Right lobe of liver (tissue), 4 donors: ENCODE measurements at regions not wholly inside any gene's neighbourhood (a gene's known extent, or its start where the extent isn't known, plus 50 kb on each side); places are given as distances from the start of the nearest gene placed in this dataset.

ENCODE experiments used
- CTCF ChIP-seq, 4 donors: fragments of 200-600 bp in 3 of 4; fragments of 450-650 bp in 1 of 4; IDR thresholded peaks; one replicate each; pipeline versions ENCODE4 v1.5.1 to v1.8.0; 2016 to 2022; ENCODE audit warnings: antibody characterized with exemption in 4 of 4, mild to moderate bottlenecking in 2 of 4
- POLR2A ChIP-seq: fragments of 450-650 bp; IDR thresholded peaks from one replicate; pipeline ENCODE4 v1.6.1; 2017; ENCODE audit warnings: antibody characterized with exemption, mild to moderate bottlenecking
- donor health status: DM: no; HTN: no; CAD: no.
- donor health status: DM: no; HTN: no; CAD: no.
- donor health status: DM: no; HTN: yes; CAD: no.

GRCh38 chr21:41648591-41649031, 118.2 kb downstream of the RIPK4 start:
- no peak for TF ChIP-seq POLR2A
- TF ChIP-seq CTCF (IDR thresholded peaks at IDR 0.05): no peak
